PC-3 (cell line): ENCODE measurements at regions not wholly inside any gene's neighbourhood (a gene's known extent, or its start where the extent isn't known, plus 50 kb on each side); places are given as distances from the start of the nearest gene placed in this dataset.

Experiments used
- ATAC-seq: fragments of 200-7000 bp; cut with Tn5 transposase; 2 replicates; pipeline ENCODE4 v1.9.1; 2020; ENCODE audit warnings: mild to moderate bottlenecking, moderate library complexity
- BruUV-seq: library from RNA; stranded (reverse); fragments of 400-500 nt; replicated peaks from 2 replicates; lab custom pipeline; 2021; lab: Mats Ljungman, UMichigan
- CTCF ChIA-PET: fragments of 300-600 bp; sonication (Branson Sonifier 250); formaldehyde crosslinking; loops from one replicate; lab custom pipeline; 2022; ENCODE audit warnings: antibody characterized with exemption; lab: Charles Lee
- POLR2A ChIA-PET: fragments of 300-600 bp; sonication (Branson Sonifier 250); formaldehyde crosslinking; loops from one replicate; lab custom pipeline; 2022; ENCODE audit warnings: antibody characterized with exemption; ENCODE audit not compliant: unreplicated experiment; lab: Charles Lee
- DNase-seq: peaks from one replicate; pipeline ENCODE4 v3.0.0-alpha.2; 2015
- H2AFZ ChIP-seq: fragments of 300-600 bp; sonication (generic); 2 replicates; pipeline ENCODE4 v1.6.0; 2016; ENCODE audit warnings: antibody characterized with exemption, low read length
- H3F3A ChIP-seq: fragments of 300-600 bp; sonication (generic); one replicate; pipeline ENCODE4 v1.6.0; 2017; ENCODE audit warnings: antibody characterized with exemption, low read length, control low read depth, mild to moderate bottlenecking; ENCODE audit not compliant: unreplicated experiment
- H3K27ac ChIP-seq: fragments of 300-600 bp; sonication (generic); 2 replicates; pipeline ENCODE4 v1.5.1; 2016; ENCODE audit warnings: mild to moderate bottlenecking, low read length
- H3K27me3 ChIP-seq: fragments of 300-600 bp; sonication (generic); 2 replicates; pipeline ENCODE4 v1.6.1; 2016; ENCODE audit warnings: low read length, mixed read lengths
- H3K36me3 ChIP-seq: fragments of 300-600 bp; sonication (generic); 2 replicates; pipeline ENCODE4 v1.6.1; 2016; ENCODE audit warnings: low read depth, mixed run types, low read length, mixed read lengths
- H3K4me1 ChIP-seq: fragments of 300-600 bp; sonication (generic); 2 replicates; pipeline ENCODE4 v1.5.1; 2016; ENCODE audit warnings: low read length; ENCODE audit not compliant: insufficient read depth
- H3K4me2 ChIP-seq: fragments of 300-600 bp; sonication (generic); 2 replicates; pipeline ENCODE4 v1.6.0; 2016; ENCODE audit warnings: low read length
- H3K4me3 ChIP-seq: fragments of 300-600 bp; sonication (generic); 2 replicates; pipeline ENCODE4 v1.5.1; 2016; ENCODE audit warnings: mild to moderate bottlenecking, low read length, mixed read lengths
- H3K79me2 ChIP-seq: fragments of 300-600 bp; sonication (generic); 2 replicates; pipeline ENCODE4 v1.6.1; 2017; ENCODE audit warnings: low read length, mixed read lengths
- H3K9ac ChIP-seq: fragments of 300-600 bp; sonication (generic); 2 replicates; pipeline ENCODE4 v1.6.0; 2016; ENCODE audit warnings: mild to moderate bottlenecking, low read length
- H3K9me2 ChIP-seq: fragments of 300-600 bp; sonication (generic); replicated peaks from 2 replicates; pipeline ENCODE4 v1.6.1; 2016; ENCODE audit warnings: mixed run types, low read length, mixed read lengths
- H3K9me3 ChIP-seq: fragments of 300-600 bp; sonication (generic); 2 replicates; pipeline ENCODE4 v1.6.1; 2016; ENCODE audit warnings: low read length, mixed read lengths
- H4K20me1 ChIP-seq: fragments of 300-600 bp; sonication (generic); 2 replicates; pipeline ENCODE4 v1.6.1; 2016; ENCODE audit warnings: low read length, mixed read lengths
- CTCF ChIP-seq: fragments of 300-600 bp; sonication (generic); conservative IDR thresholded peaks from 2 replicates; pipeline ENCODE4 v1.5.1; 2017; ENCODE audit warnings: antibody characterized with exemption, low read depth, mild to moderate bottlenecking, low read length
- EZH2 ChIP-seq: fragments of 300-600 bp; sonication (generic); IDR thresholded peaks from one replicate; pipeline ENCODE4 v1.6.1; 2017; ENCODE audit warnings: antibody characterized with exemption, mild to moderate bottlenecking, low read length; ENCODE audit not compliant: unreplicated experiment
- EZH2phosphoT487 ChIP-seq: fragments of 300-600 bp; sonication (generic); IDR thresholded peaks from 2 replicates; pipeline ENCODE4 v1.6.1; 2018; ENCODE audit warnings: mild to moderate bottlenecking, antibody characterized with exemption, low read length, borderline replicate concordance
- intact Hi-C: fragments of 100-400 bp; cut with micrococcal nuclease; formaldehyde crosslinking; loops from 2 replicates; pipeline ENCODE4 v1.9.0; 2023

- Histone ChIP-seq H3K4me3 (no peak overlapping the region), H3K4me1 (peaks cover 27% of the 10 kb centered on the region), H3K27me3 (no peaks in the 10 kb centered on the region), H3K9ac (no peak overlapping the region), H3K36me3 (no peaks in the 10 kb centered on the region), H3K4me2 (peak overlapping the region; percentile 45), H4K20me1 (no peaks in the 10 kb centered on the region), H3F3A (no peaks in the 10 kb centered on the region), H3K9me2 (no peaks in the 10 kb centered on the region), H3K79me2 (no peaks in the 10 kb centered on the region), H2AFZ (no peak overlapping the region), H3K27ac (peak overlapping the region; percentile 65), H3K9me3 (no peaks in the 10 kb centered on the region)
- no TSS peak for BruUV-seq
- ATAC-seq: peak; percentile 91
- TF ChIP-seq CTCF: no peak
- TF ChIP-seq EZH2phosphoT487: no peak
- TF ChIP-seq EZH2: no peak
- ChIA-PET CTCF (interaction anchor here (0.6 to 0.7 kb wide), 2 partner anchors 160 to 238 kb away, joined by 3 read pairs; no protein-coding TSS in a partner anchor), POLR2A (interaction anchor here (0.6 to 1.1 kb wide), 3 partner anchors 45 to 170 kb away, joined by 3 to 5 read pairs (median 3); partner anchors contain the start of gene MBNL1)
- intact Hi-C loops: loop anchor here (1.0 to 5.0 kb wide), 4 partner anchors 36 to 321 kb away; no protein-coding TSS in a partner anchor
- DNase-seq: peak; percentile 91
These were observed 147.5 kb upstream of the MBNL1 start for GRCh38 chr3:152121270-152121636.

GRCh38 chr3:152122851-152123250 is 145.9 kb upstream of the MBNL1 start:
- CTCF ChIA-PET: interaction anchor here (0.8 to 1.1 kb wide), 2 partner anchors 36 to 51 kb away, joined by 3 read pairs; no protein-coding TSS in a partner anchor
- intact Hi-C loops: loop anchor here (5.0 kb wide), 3 partner anchors 34 to 319 kb away; no protein-coding TSS in a partner anchor
- no peak for ATAC-seq

More at GRCh38 chr3:152122851-152123250, 145.9 kb upstream of the MBNL1 start:
- no TSS peak for BruUV-seq
- Histone ChIP-seq H3K9ac (no peak overlapping the region), H3K27me3 (no peaks in the 10 kb centered on the region), H3K4me2 (no peak overlapping the region), H4K20me1 (no peaks in the 10 kb centered on the region), H3K9me2 (no peaks in the 10 kb centered on the region), H3K27ac (no peak overlapping the region), H3K36me3 (no peaks in the 10 kb centered on the region), H3K79me2 (no peaks in the 10 kb centered on the region), H2AFZ (no peak overlapping the region), H3K4me1 (peaks cover 27% of the 10 kb centered on the region), H3K9me3 (no peaks in the 10 kb centered on the region), H3F3A (no peaks in the 10 kb centered on the region), H3K4me3 (no peak overlapping the region)
- POLR2A ChIA-PET: no interaction called here
- DNase-seq: peak; percentile 9
- TF ChIP-seq CTCF (no peak), EZH2 (no peak), EZH2phosphoT487 (no peak)
